ENCODE measurements at regions not wholly inside any gene's neighbourhood (a gene's known extent, or its start where the extent isn't known, plus 50 kb on each side); places are given as distances from the start of the nearest gene placed in this dataset.

GRCh38 chr4:22315628-22316027 lies 200.2 kb downstream of the ADGRA3 start:
- H3K9me3 ChIP-seq (replicated peaks; ENCODE audit: control insufficient read depth, insufficient read depth, low read depth, low read length) = no peaks in the 10 kb centered on the region
- WGBS (ENCODE audit: insufficient coverage, low coverage, missing lambda C conversion rate) = 0% methylated on average over 1 of the region's 2 CpGs
- no peak for FAIRE-seq
- H3K9me1 ChIP-seq (ENCODE audit: control insufficient read depth, insufficient read depth, low read length) = no peaks in the 10 kb centered on the region
- no TSS peak for BruUV-seq (replicated peaks)
- no peak for ATAC-seq
- intact Hi-C loops (cut with micrococcal nuclease) = no loop called here
- no peak overlapping the region for H3K4me2 ChIP-seq (ENCODE audit: insufficient read depth, low read length)
- no peak overlapping the region for H2AFZ ChIP-seq (ENCODE audit: low read depth, low read length)
- H3K4me3 ChIP-seq = no peak overlapping the region
- no peaks in the 10 kb centered on the region for H3K79me2 ChIP-seq (ENCODE audit: control insufficient read depth, insufficient read depth, low read length)
- POLR2A ChIA-PET = no interaction called here
- no peaks in the 10 kb centered on the region for H4K20me1 ChIP-seq (replicated peaks; ENCODE audit: control insufficient read depth, insufficient read depth, low read length)
- no peaks in the 10 kb centered on the region for H3K4me1 ChIP-seq (replicated peaks in 1 of 2; ENCODE audit: control insufficient read depth in 2 of 2, insufficient read depth in 2 of 2, low read length in 2 of 2)
- H3K27me3 ChIP-seq (ENCODE audit: control insufficient read depth in 2 of 2, insufficient read depth in 2 of 2, low read length in 2 of 2) = no peaks in the 10 kb centered on the region
- no peaks in the 10 kb centered on the region for H3K36me3 ChIP-seq (ENCODE audit: control insufficient read depth, insufficient read depth, low read length)
- no peak overlapping the region for H3K27ac ChIP-seq (ENCODE audit: extremely low read depth, low read depth, low read length)
- no peak for DNase-seq (ENCODE audit: extremely low read depth in 1 of 4, low spot score in 3 of 4)
- TF ChIP-seq CREB3L1 (IDR thresholded peaks at IDR 0.05; ENCODE audit: borderline replicate concordance, low read depth) (no peak), HMG20B (CRISPR knock-in tag; IDR thresholded peaks at IDR 0.05) (no peak), RBM34 (IDR thresholded peaks at IDR 0.05; ENCODE audit: borderline replicate concordance, insufficient read depth, low read length) (no peak), ATF7 (IDR thresholded peaks at IDR 0.05) (no peak), RBM22 (IDR thresholded peaks at IDR 0.05; ENCODE audit: low read depth, low read length, poor library complexity, severe bottlenecking) (no peak), DACH1 (IDR thresholded peaks at IDR 0.05; ENCODE audit: partially characterized antibody) (no peak), KLF13 (tag; IDR thresholded peaks at IDR 0.05; ENCODE audit: borderline replicate concordance, low read depth) (no peak), TBP (optimal IDR thresholded peaks at IDR 0.05; ENCODE audit: low read depth, low read length) (no peak), ZNF740 (CRISPR knock-in tag; IDR thresholded peaks at IDR 0.05) (no peak), ZNF740 (tag; IDR thresholded peaks at IDR 0.05) (no peak)
- CTCF ChIA-PET (ENCODE audit: low intra/inter-chr PET ratio) = no interaction called here
- H3K9ac ChIP-seq (ENCODE audit: insufficient read depth in 1 of 2, low read depth in 2 of 2, low read length in 2 of 2) = no peak overlapping the region
- in situ Hi-C loops (cut with MboI) = no loop called here

Measured in K562 (cell line).